HG03354 (cell line): ENCODE measurements at regions not wholly inside any gene's neighbourhood (a gene's known extent, or its start where the extent isn't known, plus 50 kb on each side); places are given as distances from the start of the nearest gene placed in this dataset.

Experiments
- ATAC-seq: cut with Tn5 transposase; IDR thresholded peaks from one replicate; pipeline ENCODE4 v1.9.1; 2021; ENCODE audit warnings: mild to moderate bottlenecking; ENCODE audit not compliant: unreplicated experiment, poor library complexity, severe bottlenecking

DNA sequence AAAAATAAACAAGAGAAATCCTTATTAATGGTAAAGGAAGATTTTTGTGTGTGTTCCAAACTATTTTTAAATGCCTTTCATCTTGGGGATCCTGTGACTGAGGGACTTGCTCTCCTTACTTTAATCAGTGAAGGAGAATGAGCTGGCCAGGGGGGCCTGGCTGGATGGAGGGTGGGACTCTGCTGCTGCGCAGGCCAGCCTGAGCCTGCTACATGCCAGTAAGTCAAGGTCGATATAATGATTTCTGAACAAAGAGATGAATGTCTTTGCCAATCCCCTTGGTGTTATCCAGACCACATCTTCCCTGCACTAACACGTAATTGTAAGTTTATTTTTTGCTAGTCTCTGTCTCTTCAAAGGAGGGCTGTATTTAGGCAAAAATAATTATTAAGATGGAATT is 1679.2 kb upstream of the TENM3 start:
- no peak for ATAC-seq

DNA sequence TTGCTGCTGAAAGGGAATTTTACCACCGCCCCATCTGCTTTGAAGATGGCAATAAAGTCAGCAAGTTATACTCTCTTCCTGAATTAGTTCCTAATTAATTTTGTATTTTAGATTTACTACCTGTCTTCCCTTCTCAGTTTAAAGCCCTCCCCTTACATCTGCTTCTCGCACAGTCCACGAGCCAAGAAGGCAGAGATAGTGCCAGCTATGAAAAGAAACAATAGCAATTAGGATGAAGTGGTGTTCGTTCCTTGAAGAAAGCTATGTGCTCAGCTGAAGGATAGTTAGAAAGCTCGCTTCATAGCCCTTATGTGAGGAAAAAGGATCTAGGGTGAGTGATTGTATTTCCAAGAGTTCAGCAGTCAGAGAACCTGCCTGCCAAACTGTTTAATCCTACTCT is 1678.8 kb upstream of the TENM3 start:
- no peak for ATAC-seq

DNA sequence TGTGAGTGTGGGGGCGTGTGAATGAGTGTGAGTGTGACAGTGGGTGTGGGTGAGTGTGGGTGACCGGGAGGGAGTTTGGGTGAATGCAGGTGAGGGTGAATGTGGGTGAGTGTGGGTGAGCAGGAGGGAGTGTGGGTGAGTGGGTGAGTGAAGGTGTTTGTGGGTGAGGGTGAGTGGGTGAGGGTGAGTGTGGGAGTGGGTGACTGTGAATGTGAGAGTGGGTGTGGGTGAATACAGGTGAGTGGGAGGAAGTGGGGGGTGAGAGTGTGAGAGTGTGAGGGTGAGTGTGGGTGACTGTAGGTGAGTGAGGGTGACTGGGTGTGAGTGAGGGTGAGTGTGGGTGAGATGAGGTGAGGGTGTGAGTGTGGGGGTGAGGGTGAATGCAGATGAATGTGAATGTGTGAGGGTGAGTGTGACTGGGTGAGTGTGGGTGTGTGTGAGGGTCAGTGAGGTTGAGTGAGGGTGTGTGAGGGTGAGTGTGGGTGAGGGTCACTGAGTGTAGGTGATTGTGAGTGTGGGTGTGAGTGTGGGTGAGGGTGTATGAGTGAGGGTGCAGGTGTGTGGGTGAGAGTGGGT is 1677.3 kb upstream of the TENM3 start:
- no peak for ATAC-seq

GRCh38 chr4:180566492-180566891 is 1676.7 kb upstream of the TENM3 start:
- ATAC-seq = no peak

DNA sequence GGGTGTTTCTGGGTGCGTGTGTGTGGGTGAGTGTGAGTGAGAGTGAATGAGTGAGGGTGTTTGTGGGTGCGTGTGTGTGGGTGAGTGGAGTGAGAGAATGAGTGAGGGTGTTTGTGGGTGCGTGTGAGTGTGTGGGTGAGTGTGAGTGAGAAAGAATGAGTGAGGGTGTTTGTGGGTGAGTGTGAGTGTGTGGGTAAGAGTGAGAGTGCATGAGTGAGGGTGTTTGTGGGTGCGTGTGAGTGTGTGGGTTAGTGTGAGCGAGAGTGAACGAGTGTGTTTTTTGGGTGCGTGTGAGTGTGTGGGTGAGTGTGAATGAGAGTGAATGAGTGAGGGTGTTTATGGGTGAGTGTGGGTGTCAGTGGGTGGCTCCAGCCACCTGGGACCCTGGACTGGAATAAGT is 1676.1 kb upstream of the TENM3 start:
- no peak for ATAC-seq

DNA sequence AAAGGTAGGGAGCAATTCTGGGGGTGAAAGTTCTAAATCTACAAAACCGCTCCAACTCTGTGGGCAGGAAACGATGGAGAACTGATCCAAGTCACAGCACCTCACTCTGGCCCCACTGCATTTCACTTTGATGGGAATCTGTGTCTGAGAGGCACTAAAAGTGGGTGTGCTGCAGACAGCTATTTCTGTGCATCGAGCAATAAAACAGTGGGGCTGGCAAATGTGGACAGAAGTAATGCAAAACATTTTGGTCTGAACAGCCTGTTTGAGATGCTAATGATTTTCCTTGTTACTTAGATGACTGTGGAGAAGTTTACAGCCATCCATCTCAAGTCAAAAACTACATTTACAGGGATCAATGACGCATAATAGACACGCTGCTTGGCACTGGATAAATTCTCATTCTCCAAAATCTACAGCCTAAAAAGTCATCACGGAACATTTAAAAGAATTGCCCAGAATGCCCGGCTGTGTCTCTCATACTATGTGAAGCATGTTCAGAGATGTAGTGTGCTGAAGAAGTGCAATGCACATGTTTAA is 1671.6 kb upstream of the TENM3 start:
- ATAC-seq = no peak

GRCh38 chr4:180578175-180578574 is 1665.0 kb upstream of the TENM3 start:
- peak; percentile 56 for ATAC-seq

GRCh38 chr4:180581061-180581460 is 1662.1 kb upstream of the TENM3 start:
- ATAC-seq = no peak

DNA sequence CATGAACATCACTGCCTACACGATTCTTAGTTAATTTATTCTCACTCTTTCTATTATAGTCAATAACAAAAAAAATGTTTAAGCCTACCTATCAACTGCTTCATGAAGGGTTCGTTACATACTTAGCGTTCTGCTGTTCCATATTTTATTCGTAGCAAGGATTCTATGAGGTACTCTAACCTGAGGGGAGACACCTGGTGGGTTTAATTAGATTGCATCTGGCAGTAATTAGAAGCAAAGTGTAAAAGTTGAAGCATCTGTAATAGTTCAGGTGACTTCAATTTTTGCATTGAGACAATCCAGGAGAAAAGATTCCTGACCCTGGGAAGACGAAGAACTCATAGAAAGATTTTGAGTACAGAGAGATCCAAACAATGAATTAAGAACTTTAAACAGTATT is 1655.8 kb upstream of the TENM3 start:
- ATAC-seq = no peak

DNA sequence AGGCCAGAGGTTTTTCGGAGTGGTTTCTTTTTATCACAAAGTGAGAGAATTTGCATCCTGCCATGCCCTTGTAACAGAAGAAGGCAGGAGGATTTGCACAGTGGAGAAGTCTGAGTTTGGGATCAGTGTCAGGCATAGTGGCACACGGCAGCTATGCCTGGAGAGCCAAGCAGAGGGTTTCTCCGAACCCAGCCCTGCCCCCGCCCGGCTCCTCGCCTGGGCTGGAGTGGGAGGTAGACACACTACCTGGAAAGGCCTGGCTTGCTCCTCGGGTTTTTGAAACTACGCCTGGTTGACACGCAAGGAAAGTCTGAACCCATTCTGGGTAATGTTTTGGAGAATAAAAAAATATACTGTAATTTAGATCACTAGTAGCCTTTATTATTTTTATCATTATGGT is 1653.6 kb upstream of the TENM3 start:
- no peak for ATAC-seq

DNA sequence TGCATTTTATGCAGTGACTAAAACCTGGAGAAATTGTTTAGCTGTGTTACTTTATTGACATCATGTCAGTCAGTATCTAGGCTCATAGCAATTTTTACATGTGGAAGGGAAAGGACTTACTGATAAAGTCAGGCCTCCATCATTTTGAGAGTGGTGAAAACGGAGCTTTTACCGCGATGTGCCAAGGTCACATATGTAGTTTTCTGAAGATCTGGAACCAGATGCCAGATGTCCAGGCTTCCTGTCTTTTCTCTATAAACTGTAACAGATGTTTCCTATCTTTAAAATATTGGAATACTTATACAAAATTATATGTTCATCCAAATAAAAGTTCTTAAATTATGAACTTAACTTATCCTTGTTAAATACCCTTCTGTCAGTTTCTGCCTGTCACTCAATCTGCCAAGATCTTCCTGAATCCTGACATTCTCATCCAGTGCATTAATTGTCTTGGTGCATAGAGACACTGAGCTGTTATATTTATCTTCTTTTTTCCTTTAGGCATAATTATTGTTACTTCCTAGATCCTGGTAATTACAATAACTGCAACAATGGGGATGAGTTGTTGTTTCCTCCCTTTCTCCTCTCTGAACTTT is 1646.2 kb upstream of the TENM3 start:
- ATAC-seq = no peak

- ATAC-seq = no peak
Observed at GRCh38 chr4:180598281-180598680, 1644.9 kb upstream of the TENM3 start.

GRCh38 chr4:180603791-180604190 is 1639.4 kb upstream of the TENM3 start:
- ATAC-seq = no peak

- no peak for ATAC-seq
Observed at GRCh38 chr4:180610324-180610723, 1632.9 kb upstream of the TENM3 start.

GRCh38 chr4:180615746-180616145 is 1627.5 kb upstream of the TENM3 start:
- ATAC-seq = no peak

GRCh38 chr4:180617196-180617595 is 1626.0 kb upstream of the TENM3 start:
- no peak for ATAC-seq

GRCh38 chr4:180618396-180618795 is 1624.8 kb upstream of the TENM3 start:
- ATAC-seq = peak; percentile 43

DNA sequence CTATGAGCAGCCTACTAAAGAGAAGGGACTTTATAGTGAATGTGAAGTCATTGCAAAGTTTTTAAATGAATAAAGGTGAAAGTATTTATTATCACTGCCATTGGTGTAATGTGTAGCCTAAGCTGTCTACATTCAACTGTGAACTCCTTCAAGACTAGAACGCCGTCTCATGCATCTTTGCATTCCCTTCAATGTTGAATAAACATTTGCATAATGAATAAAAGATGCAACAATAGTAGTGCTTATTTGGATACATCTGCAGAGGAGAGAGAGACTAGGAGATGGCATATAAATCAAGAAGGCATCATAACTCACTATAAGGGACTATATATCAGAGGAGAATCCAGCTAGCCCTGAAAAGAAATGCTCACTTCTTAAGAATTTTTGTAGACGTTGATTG is 1623.8 kb upstream of the TENM3 start:
- no peak for ATAC-seq

- no peak for ATAC-seq
Observed at GRCh38 chr4:180622254-180622653, 1620.9 kb upstream of the TENM3 start.

- ATAC-seq = no peak
Observed at GRCh38 chr4:180625653-180626052, 1617.5 kb upstream of the TENM3 start.

- no peak for ATAC-seq
Observed at GRCh38 chr4:180630012-180630665, 1613.1 kb upstream of the TENM3 start.
